SH-SY5Y (cell line): ENCODE measurements at regions not wholly inside any gene's neighbourhood (a gene's known extent, or its start where the extent isn't known, plus 50 kb on each side); places are given as distances from the start of the nearest gene placed in this dataset.

Source experiments
- GATA2 ChIP-seq: IDR thresholded peaks from 2 replicates; pipeline ENCODE4 v1.6.1; 2011; ENCODE audit warnings: mild to moderate bottlenecking, low read depth, low read length
- GATA3 ChIP-seq: IDR thresholded peaks from 2 replicates; pipeline ENCODE4 v1.6.1; 2011; ENCODE audit warnings: low read depth, mild to moderate bottlenecking, low read length, moderate library complexity

DNA sequence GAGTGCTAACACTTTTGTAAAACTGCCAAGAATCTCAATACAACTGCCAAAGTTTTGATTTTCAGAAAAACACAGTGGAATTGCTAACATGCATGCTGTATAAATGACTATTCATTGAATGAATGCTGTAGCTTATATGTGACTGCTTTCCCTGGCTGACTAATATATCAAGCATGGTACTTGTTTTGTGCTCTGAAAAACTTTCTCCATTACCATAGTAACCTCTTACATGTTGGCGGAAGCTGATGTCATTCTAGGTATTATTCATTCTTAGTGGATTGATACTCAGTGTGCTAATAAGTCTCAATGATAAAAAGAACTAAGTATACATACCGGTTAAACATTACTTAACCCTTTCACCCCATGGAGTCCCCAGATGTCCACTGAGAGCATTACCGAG is 166.1 kb upstream of the MYO16 start:
- TF ChIP-seq GATA3, result no peak
- TF ChIP-seq GATA2, result no peak

DNA sequence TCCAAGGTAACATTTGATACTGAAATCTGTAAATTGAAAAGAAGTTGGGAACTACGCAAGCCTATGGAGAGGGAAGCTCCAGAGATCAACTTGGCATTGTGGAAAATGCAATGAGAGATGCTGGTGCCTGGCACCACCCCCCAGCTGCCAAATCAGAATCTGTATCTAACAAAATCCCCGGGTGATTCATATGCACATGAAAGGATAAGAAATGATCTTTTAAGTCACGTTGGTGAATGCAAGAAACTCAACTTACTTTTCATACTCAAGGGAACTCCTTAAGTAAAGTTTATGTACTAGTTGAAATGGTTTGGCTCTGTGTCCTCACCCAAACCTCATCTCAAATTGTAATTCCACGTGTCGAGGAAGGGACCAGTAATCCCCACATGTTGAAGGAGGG is 158.5 kb upstream of the MYO16 start:
- TF ChIP-seq GATA3, result no peak
- no peak for TF ChIP-seq GATA2

DNA sequence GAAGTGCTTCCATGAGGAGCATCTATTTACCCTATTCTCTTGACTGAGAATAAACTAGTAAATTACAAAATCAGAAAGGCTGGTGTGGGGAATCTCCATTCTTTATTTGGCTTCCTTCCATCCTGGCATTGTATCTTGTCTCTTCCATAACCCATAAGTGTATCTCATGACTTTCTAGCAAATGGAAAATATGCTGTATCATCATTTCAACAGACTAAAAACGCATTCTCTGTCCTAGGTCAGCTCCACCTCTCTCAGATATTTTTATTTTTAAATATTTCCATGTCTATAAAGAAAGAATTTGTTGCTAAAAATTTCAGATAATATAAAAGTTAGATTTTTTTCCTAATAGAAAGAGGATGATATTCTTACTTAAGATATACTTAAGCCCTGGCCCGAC is 154.2 kb upstream of the MYO16 start:
- no peak for TF ChIP-seq GATA3
- TF ChIP-seq GATA2, result no peak

DNA sequence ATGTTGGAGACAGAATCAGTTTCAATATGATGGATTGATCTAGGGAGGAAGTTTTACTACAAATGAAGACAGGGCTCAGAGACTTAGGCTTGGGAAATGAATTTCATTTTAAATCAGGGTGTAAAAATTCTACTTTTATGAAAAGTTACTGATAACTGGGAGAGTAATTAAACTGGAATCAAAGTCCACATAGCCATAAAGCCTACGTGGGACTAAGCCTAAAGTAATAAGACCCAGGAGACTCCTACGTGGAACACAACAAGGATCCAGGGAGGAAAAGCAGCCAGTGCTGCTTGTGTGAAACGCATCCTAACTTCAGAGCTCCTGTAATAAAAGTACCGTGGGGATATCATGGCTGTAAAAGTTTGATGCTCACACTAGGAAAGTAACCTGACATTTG is 152.0 kb upstream of the MYO16 start:
- TF ChIP-seq GATA3 (no peak), GATA2 (no peak)

DNA sequence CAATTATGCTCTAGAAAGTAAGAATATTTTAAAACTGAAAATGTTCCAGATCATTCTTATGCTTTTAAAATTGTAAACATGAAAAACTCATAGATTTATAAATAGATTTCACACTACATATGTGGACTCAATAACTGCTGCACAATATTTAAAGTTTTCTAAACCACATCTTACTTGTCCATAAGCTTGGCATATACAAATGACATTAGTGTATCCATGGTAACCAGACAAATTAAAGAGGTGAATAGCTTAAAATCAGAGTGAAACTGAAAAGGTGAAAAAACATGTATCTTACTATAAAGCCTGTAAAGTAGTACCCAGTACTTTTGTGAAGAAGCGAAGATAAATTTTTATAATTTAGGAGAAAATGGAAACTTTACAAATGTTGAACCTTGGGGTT is 151.2 kb upstream of the MYO16 start:
- TF ChIP-seq GATA2 (no peak), GATA3 (no peak)

DNA sequence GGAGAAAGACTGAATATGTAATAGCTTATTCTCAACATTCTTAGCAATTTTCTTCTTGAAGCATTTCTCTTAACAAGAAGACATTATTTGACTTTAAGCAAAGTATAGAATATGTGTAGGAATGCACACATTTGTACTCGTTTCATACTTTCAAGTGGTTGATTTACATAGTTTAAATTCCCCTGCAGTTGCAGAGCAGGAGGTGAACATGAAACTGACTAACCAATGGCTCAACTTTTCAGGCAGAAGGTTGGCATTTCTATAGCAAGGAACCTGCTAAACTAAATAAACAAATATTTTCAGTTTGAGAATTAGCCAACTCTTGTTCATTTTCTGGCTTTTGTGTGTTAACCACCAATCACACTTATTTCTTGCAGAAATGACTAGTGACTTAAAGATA is 145.4 kb upstream of the MYO16 start:
- TF ChIP-seq GATA2, result no peak
- no peak for TF ChIP-seq GATA3

DNA sequence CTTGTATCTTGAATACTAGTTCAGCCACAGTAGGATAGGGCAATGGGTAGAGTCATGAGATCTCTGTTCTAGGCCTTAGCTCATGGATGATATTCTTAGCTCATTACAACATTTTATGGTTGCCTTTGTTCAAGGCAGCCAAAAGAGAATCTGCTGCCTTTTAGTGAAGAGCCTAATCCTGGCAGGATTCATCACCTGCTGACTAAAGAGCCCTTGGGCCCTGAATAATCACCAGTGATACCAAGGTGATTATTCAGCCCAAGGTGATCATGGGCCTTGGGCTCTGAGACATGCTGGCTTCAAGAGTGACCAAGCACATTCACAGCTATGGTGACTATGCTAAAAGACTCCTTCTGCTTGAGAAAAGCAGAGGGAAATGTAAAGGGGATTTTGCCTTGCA is 143.3 kb upstream of the MYO16 start:
- no peak for TF ChIP-seq GATA2
- TF ChIP-seq GATA3, result no peak

DNA sequence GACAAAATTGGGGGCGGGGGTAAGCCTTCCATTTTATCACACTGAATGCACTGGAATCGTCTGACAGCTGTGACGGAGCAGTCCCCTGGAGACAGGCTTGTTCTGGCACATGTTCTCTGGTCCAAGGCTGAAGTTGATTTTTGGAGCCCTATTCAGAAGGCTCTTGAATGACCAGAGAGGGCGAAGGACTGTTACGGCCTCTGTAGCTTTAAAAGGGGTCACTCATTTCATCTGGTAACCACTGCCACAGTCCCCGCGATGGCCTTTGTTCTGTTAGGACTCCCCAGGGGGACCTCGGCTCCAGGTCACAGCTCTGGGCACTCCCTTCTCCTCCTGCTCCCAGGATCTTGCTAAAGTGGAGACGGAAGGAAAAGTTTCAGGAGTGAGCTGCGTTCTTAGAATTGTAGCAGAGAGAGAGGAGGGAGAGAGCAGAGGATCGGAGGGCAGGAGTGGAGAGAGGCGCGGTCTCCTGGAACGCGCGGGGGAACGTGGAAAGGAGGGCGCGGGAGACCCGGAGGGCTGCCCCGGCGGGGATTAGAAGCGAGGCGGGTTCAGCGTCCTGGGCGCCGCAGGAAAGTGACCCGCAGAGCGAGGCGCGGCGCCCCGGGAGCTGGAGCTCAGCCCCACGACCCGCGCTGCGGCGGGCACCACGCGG is 134.3 kb upstream of the MYO16 start:
- TF ChIP-seq GATA2 (no peak), GATA3 (no peak)

DNA sequence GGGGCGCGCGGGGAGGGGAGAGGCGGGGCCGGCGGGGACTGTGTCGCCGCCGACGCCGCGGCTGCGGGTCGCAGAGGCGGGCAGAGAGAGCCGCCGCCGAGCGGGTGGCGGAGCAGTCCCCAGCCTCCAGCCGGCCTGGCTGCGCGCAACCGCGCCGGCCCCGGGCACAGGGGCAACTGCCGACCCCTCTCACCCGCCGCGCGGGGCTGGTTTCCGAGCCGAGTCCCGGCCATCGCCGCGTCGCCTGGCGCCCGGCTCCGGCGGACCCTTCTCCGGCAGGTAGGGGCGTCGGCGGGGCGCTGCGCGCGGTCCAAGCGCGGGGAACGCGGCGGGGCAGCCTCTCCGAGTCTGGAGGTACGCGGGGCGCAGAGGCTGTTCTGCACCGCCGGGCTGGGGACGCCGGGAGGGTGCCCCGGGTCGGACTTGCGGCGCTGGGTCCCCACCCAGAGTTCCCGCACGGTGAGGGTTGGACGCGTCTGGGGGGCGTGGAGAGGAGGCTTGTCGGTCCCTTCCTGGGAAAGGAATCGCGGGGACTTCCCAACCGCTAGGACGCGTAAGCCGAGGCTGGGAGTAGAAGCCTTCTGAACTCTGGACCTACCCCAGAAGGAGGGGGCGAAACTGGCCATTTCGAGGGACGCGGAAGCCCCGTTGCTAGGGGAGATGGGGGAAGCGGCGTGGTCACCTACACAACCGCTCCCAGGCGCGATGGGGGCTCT is 133.6 kb upstream of the MYO16 start:
- TF ChIP-seq GATA2 (no peak), GATA3 (no peak)

DNA sequence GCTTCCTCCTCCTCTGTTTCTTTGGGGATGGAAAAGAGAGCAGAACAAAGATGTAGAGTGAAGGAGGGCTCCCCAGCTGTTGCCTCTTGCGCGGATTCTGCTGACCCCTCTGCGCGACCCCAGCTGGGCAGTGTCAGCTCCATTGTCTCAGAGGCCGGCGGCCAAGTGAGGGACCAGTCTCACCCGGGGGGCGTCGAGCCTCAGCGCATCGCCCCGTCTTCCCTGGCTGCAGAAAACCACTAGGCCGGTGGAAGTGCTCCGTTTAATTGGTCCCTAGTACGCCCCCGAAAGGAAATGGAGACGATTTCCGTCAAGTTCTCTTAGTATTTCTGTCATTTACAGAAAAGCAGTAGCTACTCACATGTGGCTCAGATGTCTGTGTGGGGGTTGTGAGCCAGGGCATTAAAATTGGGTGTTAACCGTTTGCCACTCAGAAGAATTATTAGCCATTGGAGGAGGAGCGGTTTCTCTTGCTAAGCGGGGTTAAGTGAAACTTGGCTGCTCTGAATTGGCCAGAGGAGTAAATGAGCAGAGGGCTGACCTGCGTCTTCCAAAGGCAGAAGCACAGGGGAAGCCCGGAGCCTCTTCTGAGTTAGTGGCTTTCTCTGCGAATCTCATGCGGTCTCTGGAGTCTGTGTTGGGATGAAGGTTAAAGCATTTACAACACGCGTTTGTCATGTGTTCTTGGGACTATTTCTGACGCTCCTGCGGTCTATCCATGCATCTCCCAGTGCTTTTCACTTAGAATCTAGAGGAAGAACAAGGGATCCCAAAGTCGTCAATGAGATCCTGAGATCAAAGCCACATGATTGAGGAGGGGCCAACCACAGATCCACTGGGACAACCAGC is 132.8 kb upstream of the MYO16 start:
- no peak for TF ChIP-seq GATA2

DNA sequence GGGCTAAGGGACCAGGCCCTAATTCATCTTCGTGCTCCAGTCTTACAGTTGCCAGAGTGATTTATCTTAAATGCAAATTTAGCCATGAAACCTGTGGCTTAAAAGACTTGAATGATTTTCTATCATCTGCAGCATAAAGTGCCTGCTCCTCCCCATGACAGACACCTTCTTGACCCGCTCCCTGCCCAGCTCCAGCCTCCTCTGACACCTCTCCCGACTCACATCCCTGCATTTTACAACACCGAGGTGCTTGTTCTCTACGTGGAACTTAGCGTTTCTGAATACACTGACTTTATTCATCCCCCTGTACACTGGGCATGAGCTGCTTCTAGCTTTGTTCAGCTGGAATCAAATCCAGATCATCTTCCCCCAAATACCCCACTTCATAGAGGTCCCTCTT is 128.7 kb upstream of the MYO16 start:
- TF ChIP-seq GATA3 (no peak), GATA2 (no peak)

DNA sequence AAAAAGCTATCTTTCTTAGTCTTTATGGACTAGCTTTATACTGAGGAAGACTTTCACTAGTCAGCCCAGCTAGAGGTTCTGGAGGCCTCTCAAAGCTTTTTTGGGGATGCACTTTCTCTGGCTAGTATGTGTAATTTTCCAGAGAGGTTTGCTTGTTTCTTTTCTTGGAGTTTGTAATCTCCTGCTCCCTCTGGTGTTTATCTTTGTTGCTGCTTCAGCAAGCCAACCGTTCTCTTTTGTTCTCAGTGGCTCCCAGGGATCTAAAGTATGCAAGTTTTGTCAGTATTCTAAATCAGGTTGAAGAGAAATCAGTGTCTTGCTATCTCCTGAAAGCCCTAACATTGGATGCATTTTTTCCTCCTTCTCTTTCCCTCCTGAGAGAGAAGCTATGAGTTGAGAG is 121.1 kb upstream of the MYO16 start:
- no peak for TF ChIP-seq GATA2
- no peak for TF ChIP-seq GATA3

DNA sequence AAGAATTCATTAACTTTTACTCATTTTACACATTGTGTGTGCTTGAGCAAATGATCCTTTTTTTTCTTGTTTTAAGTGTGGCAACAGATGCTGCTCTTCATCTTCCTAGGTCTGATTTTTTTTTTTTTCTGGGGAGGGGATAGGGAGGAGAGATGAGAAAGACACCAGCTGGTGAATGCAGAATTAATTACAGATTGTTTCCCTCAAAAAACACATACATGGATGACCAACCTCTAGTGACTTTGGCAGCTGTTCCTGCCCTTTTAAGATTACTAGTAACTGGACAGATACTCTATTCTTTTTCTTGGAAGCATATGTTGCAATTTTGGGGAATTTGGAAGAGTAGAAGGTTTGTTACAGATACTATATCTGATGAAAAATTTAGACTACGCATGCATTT is 103.6 kb upstream of the MYO16 start:
- TF ChIP-seq GATA2 (no peak), GATA3 (no peak)

DNA sequence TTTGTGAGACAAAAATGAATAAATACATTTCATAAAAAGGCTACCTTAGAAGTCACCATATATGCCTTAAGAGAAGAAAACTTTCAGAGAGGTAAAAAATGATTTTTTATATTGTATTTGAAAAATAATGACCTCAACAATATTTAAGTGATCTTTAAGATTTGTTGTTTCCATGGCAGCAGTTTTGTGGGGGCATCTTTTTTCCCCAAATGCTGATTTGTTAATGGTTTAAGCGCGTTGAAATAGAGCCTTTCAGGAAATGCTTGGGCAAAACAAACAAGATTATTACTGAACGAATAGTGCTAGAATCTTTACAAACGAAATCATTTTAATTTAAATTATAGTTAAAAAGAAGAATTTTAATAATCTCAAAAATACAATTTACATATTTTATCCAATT is 103.1 kb upstream of the MYO16 start:
- no peak for TF ChIP-seq GATA2

DNA sequence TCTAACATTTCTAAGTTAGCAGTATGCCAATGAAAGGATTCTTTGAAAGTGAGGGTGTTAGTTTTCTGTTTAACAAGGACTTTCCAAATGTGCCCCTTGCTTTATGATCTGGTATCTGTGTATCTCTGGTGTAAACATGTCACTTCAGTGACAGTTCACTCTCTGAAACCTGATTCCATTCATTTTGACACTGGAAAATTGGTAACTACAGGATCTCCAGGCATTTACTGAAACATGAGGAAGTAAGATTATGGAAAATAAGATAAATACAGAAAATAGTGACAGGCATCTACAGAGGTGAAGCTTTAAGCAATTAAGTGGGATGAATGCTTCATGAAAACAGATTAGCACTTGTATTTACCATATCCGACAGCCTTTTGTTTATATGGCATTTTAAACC is 101.6 kb upstream of the MYO16 start:
- TF ChIP-seq GATA3 (no peak), GATA2 (no peak)

DNA sequence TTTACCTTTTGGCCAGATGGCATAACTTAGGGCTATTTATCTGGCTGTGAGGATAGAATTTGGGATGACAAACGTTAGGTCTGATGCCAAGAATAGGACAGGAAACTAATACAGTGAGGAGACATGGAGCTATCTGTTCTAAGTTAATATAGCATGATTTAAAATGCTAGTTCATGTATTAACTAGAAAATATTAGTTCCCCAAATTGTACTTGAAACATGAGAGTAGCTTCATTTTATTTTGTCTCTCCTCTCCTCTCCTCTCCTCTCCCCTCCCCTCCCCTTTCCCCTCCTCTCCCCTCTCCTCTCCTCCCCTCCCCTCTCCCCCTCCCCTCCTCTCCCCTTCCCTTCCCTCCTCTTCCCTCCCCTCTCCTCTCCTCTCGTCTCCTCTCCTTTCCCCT is 101.1 kb upstream of the MYO16 start:
- TF ChIP-seq GATA2, result no peak
